PC-9 (cell line): ENCODE measurements at regions not wholly inside any gene's neighbourhood (a gene's known extent, or its start where the extent isn't known, plus 50 kb on each side); places are given as distances from the start of the nearest gene placed in this dataset.

Experiments
- BruUV-seq: library from RNA; stranded (reverse); fragments of 400-500 nt; replicated peaks from 2 replicates; lab custom pipeline; 2021; lab: Mats Ljungman, UMichigan
- CTCF ChIA-PET: fragments of 300-600 bp; sonication (Branson Sonifier 250); formaldehyde crosslinking; loops from one replicate; lab custom pipeline; 2022; ENCODE audit warnings: antibody characterized with exemption; lab: Charles Lee
- POLR2A ChIA-PET: fragments of 300-600 bp; sonication (Branson Sonifier 250); formaldehyde crosslinking; loops from one replicate; lab custom pipeline; 2022; ENCODE audit warnings: antibody characterized with exemption; ENCODE audit not compliant: unreplicated experiment; lab: Charles Lee
- DNase-seq, 2 experiments: peaks; one replicate each; pipeline versions ENCODE4 v3.0.0 to v3.0.0-alpha.2; 2015 to 2022; ENCODE audit warnings: mixed read lengths in 1 of 2
- H2AFZ ChIP-seq: fragments of 200-600 bp; sonication (generic); 2 replicates; pipeline ENCODE4 v1.8.1; 2017; ENCODE audit warnings: antibody characterized with exemption
- H3F3A ChIP-seq: fragments of 200-600 bp; sonication (generic); 2 replicates; pipeline ENCODE4 v1.8.1; 2017; ENCODE audit warnings: antibody characterized with exemption, mild to moderate bottlenecking, low read depth; ENCODE audit not compliant: insufficient read depth
- H3K27ac ChIP-seq: fragments of 200-600 bp; sonication (generic); 2 replicates; pipeline ENCODE4 v1.6.1; 2016; ENCODE audit warnings: mixed run types
- H3K27me3 ChIP-seq: fragments of 200-600 bp; sonication (generic); 2 replicates; pipeline ENCODE4 v1.6.1; 2016; ENCODE audit warnings: low read depth, mixed run types; ENCODE audit not compliant: insufficient read depth
- H3K36me3 ChIP-seq: fragments of 200-600 bp; sonication (generic); 2 replicates; pipeline ENCODE4 v1.6.1; 2016; ENCODE audit warnings: low read depth, mixed run types
- H3K4me1 ChIP-seq: fragments of 200-600 bp; sonication (generic); replicated peaks from 2 replicates; pipeline ENCODE4 v1.6.1; 2016; ENCODE audit warnings: mixed run types; ENCODE audit not compliant: insufficient read depth
- H3K4me2 ChIP-seq: fragments of 200-600 bp; sonication (generic); 2 replicates; pipeline ENCODE4 v1.6.1; 2017; ENCODE audit warnings: mixed run types
- H3K4me3 ChIP-seq: fragments of 200-600 bp; sonication (generic); 2 replicates; pipeline ENCODE4 v1.6.1; 2016; ENCODE audit warnings: mixed run types
- H3K79me2 ChIP-seq: fragments of 200-600 bp; sonication (generic); 2 replicates; pipeline ENCODE4 v1.6.1; 2017; ENCODE audit warnings: low read depth, mixed run types
- H3K9me2 ChIP-seq: fragments of 200-600 bp; sonication (generic); 2 replicates; pipeline ENCODE4 v1.8.1; 2017; ENCODE audit warnings: mild to moderate bottlenecking; ENCODE audit not compliant: insufficient read depth
- H3K9me3 ChIP-seq: fragments of 200-600 bp; sonication (generic); 2 replicates; pipeline ENCODE4 v1.8.1; 2016; ENCODE audit warnings: low read depth; ENCODE audit not compliant: insufficient read depth
- H4K20me1 ChIP-seq: fragments of 200-600 bp; sonication (generic); 2 replicates; pipeline ENCODE4 v1.8.1; 2017; ENCODE audit not compliant: insufficient read depth
- EZH2 ChIP-seq: fragments of 200-600 bp; sonication (generic); IDR thresholded peaks from 2 replicates; pipeline ENCODE4 v1.8.0; 2017; ENCODE audit warnings: antibody characterized with exemption, low read depth
- intact Hi-C: fragments of 100-400 bp; cut with micrococcal nuclease; formaldehyde crosslinking; loops from one replicate; pipeline ENCODE4 v1.10.0; 2022; ENCODE audit not compliant: unreplicated experiment
- TF ChIP-seq, protein P1 (sequence below): fragments of 200-600 bp; sonication (generic); conservative IDR thresholded peaks from 2 replicates; pipeline ENCODE4 v1.6.1; 2017; ENCODE audit warnings: mixed run types, antibody characterized with exemption, mild to moderate bottlenecking, moderate library complexity

DNA sequence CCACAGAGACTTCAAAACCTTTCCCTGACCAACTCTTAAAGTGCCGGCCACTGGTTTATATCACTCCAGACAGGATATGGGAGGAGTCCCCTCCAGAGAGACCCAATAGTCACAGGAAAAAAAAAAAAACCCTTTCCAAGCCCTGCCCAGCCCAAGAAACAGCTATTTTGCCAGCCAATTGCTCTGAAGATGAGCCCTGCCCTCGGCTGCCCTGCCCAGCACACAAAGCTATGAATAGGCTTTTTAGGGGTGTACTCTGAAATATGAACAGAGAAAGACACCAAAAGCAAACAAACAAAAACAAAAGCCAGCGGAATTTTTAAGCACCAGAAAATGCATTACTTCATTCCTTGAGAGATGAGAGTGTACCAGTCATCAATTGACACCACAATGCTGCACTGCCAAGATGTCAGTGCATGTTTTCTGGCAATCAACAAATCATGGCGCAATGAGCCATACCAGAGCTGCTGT is 275.1 kb downstream of the C6orf118 start:
- no peaks in the 10 kb centered on the region for H3K79me2 ChIP-seq
- no peak overlapping the region for H3K4me2 ChIP-seq
- H3K9me2 ChIP-seq = no peaks in the 10 kb centered on the region
- H3K36me3 ChIP-seq = no peaks in the 10 kb centered on the region
- POLR2A ChIA-PET = no interaction called here
- H3K4me3 ChIP-seq = no peak overlapping the region
- no peak overlapping the region for H2AFZ ChIP-seq
- no peaks in the 10 kb centered on the region for H3K4me1 ChIP-seq
- H4K20me1 ChIP-seq = no peaks in the 10 kb centered on the region
- H3K9me3 ChIP-seq = no peaks in the 10 kb centered on the region
- no TSS peak for BruUV-seq
- H3K27me3 ChIP-seq = no peaks in the 10 kb centered on the region
- CTCF ChIA-PET = interaction anchor here (0.6 kb wide), 1 partner anchor 511 kb away, joined by 5 read pairs; no protein-coding TSS in a partner anchor
- TF ChIP-seq, protein P1, sequence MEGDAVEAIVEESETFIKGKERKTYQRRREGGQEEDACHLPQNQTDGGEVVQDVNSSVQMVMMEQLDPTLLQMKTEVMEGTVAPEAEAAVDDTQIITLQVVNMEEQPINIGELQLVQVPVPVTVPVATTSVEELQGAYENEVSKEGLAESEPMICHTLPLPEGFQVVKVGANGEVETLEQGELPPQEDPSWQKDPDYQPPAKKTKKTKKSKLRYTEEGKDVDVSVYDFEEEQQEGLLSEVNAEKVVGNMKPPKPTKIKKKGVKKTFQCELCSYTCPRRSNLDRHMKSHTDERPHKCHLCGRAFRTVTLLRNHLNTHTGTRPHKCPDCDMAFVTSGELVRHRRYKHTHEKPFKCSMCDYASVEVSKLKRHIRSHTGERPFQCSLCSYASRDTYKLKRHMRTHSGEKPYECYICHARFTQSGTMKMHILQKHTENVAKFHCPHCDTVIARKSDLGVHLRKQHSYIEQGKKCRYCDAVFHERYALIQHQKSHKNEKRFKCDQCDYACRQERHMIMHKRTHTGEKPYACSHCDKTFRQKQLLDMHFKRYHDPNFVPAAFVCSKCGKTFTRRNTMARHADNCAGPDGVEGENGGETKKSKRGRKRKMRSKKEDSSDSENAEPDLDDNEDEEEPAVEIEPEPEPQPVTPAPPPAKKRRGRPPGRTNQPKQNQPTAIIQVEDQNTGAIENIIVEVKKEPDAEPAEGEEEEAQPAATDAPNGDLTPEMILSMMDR = no peak
- no peak for TF ChIP-seq EZH2
- H3K27ac ChIP-seq = no peak overlapping the region
- no peaks in the 10 kb centered on the region for H3F3A ChIP-seq
- DNase-seq = no peak
- intact Hi-C loops = no loop called here

GRCh38 chr6:165031502-165031901 is 277.9 kb downstream of the C6orf118 start:
- H3K4me3 ChIP-seq = no peak overlapping the region
- no peaks in the 10 kb centered on the region for H3K9me3 ChIP-seq
- H3K36me3 ChIP-seq = no peaks in the 10 kb centered on the region
- TF ChIP-seq, protein P1 = no peak
- TF ChIP-seq EZH2 = no peak
- no peaks in the 10 kb centered on the region for H4K20me1 ChIP-seq
- no TSS peak for BruUV-seq
- ChIA-PET POLR2A (no interaction called here), CTCF (no interaction called here)
- intact Hi-C loops = no loop called here
- no peaks in the 10 kb centered on the region for H3K9me2 ChIP-seq
- no peaks in the 10 kb centered on the region for H3F3A ChIP-seq
- H3K4me2 ChIP-seq = no peak overlapping the region
- no peaks in the 10 kb centered on the region for H3K27me3 ChIP-seq
- no peak overlapping the region for H3K27ac ChIP-seq
- DNase-seq = no peak
- no peaks in the 10 kb centered on the region for H3K79me2 ChIP-seq
- H3K4me1 ChIP-seq = no peaks in the 10 kb centered on the region
- H2AFZ ChIP-seq = no peak overlapping the region

DNA sequence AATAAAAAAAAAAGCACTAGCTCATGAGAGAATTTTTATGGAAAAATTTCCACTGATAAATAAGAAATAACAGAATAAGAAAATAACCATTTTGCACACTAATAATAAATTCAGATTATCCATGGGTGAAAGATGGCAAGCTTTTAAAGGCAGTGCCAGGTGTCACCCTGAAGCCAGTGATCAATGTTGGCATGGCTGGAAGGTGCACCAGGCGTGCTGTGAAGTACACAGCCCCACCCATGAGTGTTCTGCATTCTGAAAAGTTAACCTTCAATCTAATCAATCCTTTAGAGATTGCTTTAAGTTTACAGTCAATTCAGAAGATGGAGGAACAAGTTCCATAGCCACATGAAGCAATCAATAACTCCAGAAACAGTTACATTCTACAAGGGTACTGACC is 284.4 kb downstream of the C6orf118 start:
- ChIA-PET POLR2A (no interaction called here), CTCF (no interaction called here)
- no TSS peak for BruUV-seq
- TF ChIP-seq EZH2 = no peak
- no peak overlapping the region for H3K4me2 ChIP-seq
- no peaks in the 10 kb centered on the region for H3K9me2 ChIP-seq
- no peak overlapping the region for H2AFZ ChIP-seq
- H3K4me1 ChIP-seq = no peaks in the 10 kb centered on the region
- no peaks in the 10 kb centered on the region for H3K9me3 ChIP-seq
- H3K36me3 ChIP-seq = no peaks in the 10 kb centered on the region
- H3K4me3 ChIP-seq = no peak overlapping the region
- no peaks in the 10 kb centered on the region for H3F3A ChIP-seq
- H3K27me3 ChIP-seq = no peaks in the 10 kb centered on the region
- intact Hi-C loops = no loop called here
- H4K20me1 ChIP-seq = no peaks in the 10 kb centered on the region
- H3K79me2 ChIP-seq = no peaks in the 10 kb centered on the region
- no peak for DNase-seq
- no peak overlapping the region for H3K27ac ChIP-seq

- no peaks in the 10 kb centered on the region for H3F3A ChIP-seq
- no peak overlapping the region for H3K4me2 ChIP-seq
- no peaks in the 10 kb centered on the region for H3K9me3 ChIP-seq
- DNase-seq = no peak
- H3K4me3 ChIP-seq = no peak overlapping the region
- no peaks in the 10 kb centered on the region for H3K27me3 ChIP-seq
- BruUV-seq = no TSS peak
- POLR2A ChIA-PET = no interaction called here
- no peaks in the 10 kb centered on the region for H4K20me1 ChIP-seq
- CTCF ChIA-PET = no interaction called here
- no peaks in the 10 kb centered on the region for H3K36me3 ChIP-seq
- intact Hi-C loops = no loop called here
- H3K4me1 ChIP-seq = no peaks in the 10 kb centered on the region
- H2AFZ ChIP-seq = no peak overlapping the region
- no peaks in the 10 kb centered on the region for H3K79me2 ChIP-seq
- no peak for TF ChIP-seq EZH2
- TF ChIP-seq, protein P1 = no peak
- H3K27ac ChIP-seq = no peak overlapping the region
- no peaks in the 10 kb centered on the region for H3K9me2 ChIP-seq
These were observed 289.7 kb downstream of the C6orf118 start for GRCh38 chr6:165019681-165020080.
